HL-60 (cell line): ENCODE measurements at regions not wholly inside any gene's neighbourhood (a gene's known extent, or its start where the extent isn't known, plus 50 kb on each side); places are given as distances from the start of the nearest gene placed in this dataset.

Experiments used
- CTCF ChIP-seq: IDR thresholded peaks from one replicate; pipeline ENCODE4 v1.5.1; 2011; ENCODE audit warnings: low read length, control low read depth, inconsistent platforms; ENCODE audit not compliant: insufficient read depth
- GABPA ChIP-seq: IDR thresholded peaks from 2 replicates; pipeline ENCODE4 v1.6.1; 2012; ENCODE audit warnings: low read depth
- POLR2AphosphoS5 ChIP-seq: IDR thresholded peaks from 2 replicates; pipeline ENCODE4 v1.6.1; 2012; ENCODE audit warnings: low read depth
- REST ChIP-seq: IDR thresholded peaks from 2 replicates; pipeline ENCODE4 v1.6.1; 2012; ENCODE audit warnings: low read depth; ENCODE audit not compliant: insufficient replicate concordance
- SPI1 ChIP-seq: IDR thresholded peaks from 2 replicates; pipeline ENCODE4 v1.6.1; 2012; ENCODE audit warnings: low read depth, mild to moderate bottlenecking, borderline replicate concordance

- TF ChIP-seq CTCF (no peak), POLR2AphosphoS5 (no peak), GABPA (no peak), SPI1 (no peak), REST (no peak)
Observed at GRCh38 chr6:9380568-9380967, 945.2 kb upstream of the SLC35B3 start.
